NCI-H2171 (cell line): ENCODE measurements at regions not wholly inside any gene's neighbourhood (a gene's known extent, or its start where the extent isn't known, plus 50 kb on each side); places are given as distances from the start of the nearest gene placed in this dataset.
"Not testable (repeated sequence)": the region's sequence is repeated elsewhere in the genome, so short reads cannot be mapped to it uniquely, and the experiment has no call there.

ENCODE experiments used
- DNase-seq: peaks from one replicate; lab custom pipeline; 2025; lab: John Stamatoyannopoulos, UW

- DNase-seq = no peak
Measured at GRCh38 chr6:145274083-145274482, 461.2 kb downstream of the EPM2A start.

GRCh38 chr6:145275019-145275418, 460.3 kb downstream of the EPM2A start:
- DNase-seq = no peak

- no peak for DNase-seq
Measured at GRCh38 chr6:145275787-145276186, 459.5 kb downstream of the EPM2A start.

- DNase-seq = no peak
Measured at GRCh38 chr6:145276756-145277155, 458.6 kb downstream of the EPM2A start.

GRCh38 chr6:145277358-145278086, 457.8 kb downstream of the EPM2A start:
- DNase-seq = no peak

- no peak for DNase-seq
Measured at GRCh38 chr6:145278163-145278807, 457.0 kb downstream of the EPM2A start.

GRCh38 chr6:145279551-145279950, 455.8 kb downstream of the EPM2A start:
- DNase-seq = no peak

- no peak for DNase-seq
Measured at GRCh38 chr6:145279993-145280392, 455.3 kb downstream of the EPM2A start.

- DNase-seq = not testable (repeated sequence)
Measured at GRCh38 chr6:145283209-145283608, 452.1 kb downstream of the EPM2A start.

- DNase-seq = no peak
Measured at GRCh38 chr6:145283856-145284255, 451.5 kb downstream of the EPM2A start.

- DNase-seq = no peak
Measured at GRCh38 chr6:145286916-145287315, 448.4 kb downstream of the EPM2A start.

GRCh38 chr6:145289573-145289972, 445.7 kb downstream of the EPM2A start:
- no peak for DNase-seq

- no peak for DNase-seq
Measured at GRCh38 chr6:145290122-145290521, 445.2 kb downstream of the EPM2A start.

GRCh38 chr6:145292066-145292465, 443.3 kb downstream of the EPM2A start:
- DNase-seq = no peak

- no peak for DNase-seq
Measured at GRCh38 chr6:145294942-145295341, 440.4 kb downstream of the EPM2A start.

- no peak for DNase-seq
Measured at GRCh38 chr6:145295746-145296145, 439.6 kb downstream of the EPM2A start.

GRCh38 chr6:145305670-145306069, 429.6 kb downstream of the EPM2A start:
- no peak for DNase-seq

GRCh38 chr6:145306489-145306888, 428.8 kb downstream of the EPM2A start:
- DNase-seq = no peak

GRCh38 chr6:145309842-145310535, 425.3 kb downstream of the EPM2A start:
- no peak for DNase-seq

GRCh38 chr6:145312481-145312880, 422.8 kb downstream of the EPM2A start:
- DNase-seq = no peak

GRCh38 chr6:145313041-145313855, 422.1 kb downstream of the EPM2A start:
- DNase-seq = no peak

- DNase-seq = no peak
Measured at GRCh38 chr6:145315982-145316600, 419.2 kb downstream of the EPM2A start.
